SK-N-SH (cell line): ENCODE measurements at regions not wholly inside any gene's neighbourhood (a gene's known extent, or its start where the extent isn't known, plus 50 kb on each side); places are given as distances from the start of the nearest gene placed in this dataset.

Experiments
- CTCF ChIP-seq: fragments of 200-600 bp; sonication (generic); IDR thresholded peaks from 2 replicates; pipeline ENCODE4 v1.6.1; 2017; ENCODE audit warnings: antibody characterized with exemption, mild to moderate bottlenecking, moderate library complexity
- GATA2 ChIP-seq: sonication (generic); formaldehyde crosslinking; IDR thresholded peaks from 2 replicates; pipeline ENCODE4 v1.5.0; 2020; ENCODE audit warnings: mild to moderate bottlenecking, missing genetic modification reagents
- JUND ChIP-seq: IDR thresholded peaks from 2 replicates; pipeline ENCODE4 v1.4.0; 2012
- MAX ChIP-seq: IDR thresholded peaks from 2 replicates; pipeline ENCODE4 v1.4.0; 2012; ENCODE audit warnings: low read depth
- POLR2AphosphoS5 ChIP-seq: IDR thresholded peaks from 2 replicates; pipeline ENCODE4 v1.6.1; 2012; ENCODE audit warnings: low read depth, low read length
- RXRA ChIP-seq: IDR thresholded peaks from 2 replicates; pipeline ENCODE4 v1.4.0; 2012; ENCODE audit warnings: low read depth, mild to moderate bottlenecking, borderline replicate concordance
- SMC3 ChIP-seq: IDR thresholded peaks from 2 replicates; pipeline ENCODE4 v1.6.1; 2012; ENCODE audit warnings: low read depth, low read length, improper control_type of control experiment
- TAF1 ChIP-seq: IDR thresholded peaks from 2 replicates; pipeline ENCODE4 v1.6.1; 2012; ENCODE audit warnings: low read depth, mild to moderate bottlenecking, low read length, moderate library complexity, borderline replicate concordance
- YY1 ChIP-seq: IDR thresholded peaks from 2 replicates; pipeline ENCODE4 v1.4.0; 2012; ENCODE audit warnings: low read depth, mild to moderate bottlenecking

GRCh38 chrX:1076871-1077651, 135.4 kb downstream of the CRLF2 start:
- TF ChIP-seq TAF1 (no peak), MAX (no peak), SMC3 (no peak), GATA2 (CRISPR knock-in tag) (no peak), POLR2AphosphoS5 (no peak), CTCF (no peak), JUND (no peak), YY1 (no peak), RXRA (no peak)
